HL-60 (cell line): ENCODE measurements at regions not wholly inside any gene's neighbourhood (a gene's known extent, or its start where the extent isn't known, plus 50 kb on each side); places are given as distances from the start of the nearest gene placed in this dataset.
A peak's percentile ranks its signal among the peaks of the same experiment; 100 is the strongest.
"Not testable (repeated sequence)": the region's sequence is repeated elsewhere in the genome, so short reads cannot be mapped to it uniquely, and the experiment has no call there.

ENCODE experiments used
- DNase-seq, 2 experiments: peaks; one replicate each; pipeline ENCODE4 v3.0.0-alpha.2; 2010 to 2020; ENCODE audit warnings: low read depth in 1 of 2, low spot score in 1 of 2
- H3K27ac ChIP-seq: fragments of 250-450 bp; sonication (Bioruptor Pico); replicated peaks from 2 replicates; pipeline ENCODE4 v1.5.1; 2020; ENCODE audit warnings: mild to moderate bottlenecking, moderate library complexity
- H3K27me3 ChIP-seq: fragments of 250-450 bp; sonication (Bioruptor Pico); 2 replicates; pipeline ENCODE4 v1.5.1; 2021; ENCODE audit warnings: mild to moderate bottlenecking, moderate library complexity; ENCODE audit not compliant: insufficient read depth, poor library complexity, severe bottlenecking
- H3K4me3 ChIP-seq: replicated peaks from 2 replicates; pipeline ENCODE4 v1.5.1; 2011; ENCODE audit warnings: mild to moderate bottlenecking, control low read depth, low read length; ENCODE audit not compliant: insufficient read depth
- GABPA ChIP-seq: IDR thresholded peaks from 2 replicates; pipeline ENCODE4 v1.6.1; 2012; ENCODE audit warnings: low read depth
- POLR2AphosphoS5 ChIP-seq: IDR thresholded peaks from 2 replicates; pipeline ENCODE4 v1.6.1; 2012; ENCODE audit warnings: low read depth
- SPI1 ChIP-seq: IDR thresholded peaks from 2 replicates; pipeline ENCODE4 v1.6.1; 2012; ENCODE audit warnings: low read depth, mild to moderate bottlenecking, borderline replicate concordance
- TF ChIP-seq, protein P1 (sequence below): IDR thresholded peaks from one replicate; pipeline ENCODE4 v1.5.1; 2011; ENCODE audit warnings: low read length, control low read depth, inconsistent platforms; ENCODE audit not compliant: insufficient read depth
- TF ChIP-seq, protein P2 (sequence below): IDR thresholded peaks from 2 replicates; pipeline ENCODE4 v1.6.1; 2012; ENCODE audit warnings: low read depth; ENCODE audit not compliant: insufficient replicate concordance

DNA sequence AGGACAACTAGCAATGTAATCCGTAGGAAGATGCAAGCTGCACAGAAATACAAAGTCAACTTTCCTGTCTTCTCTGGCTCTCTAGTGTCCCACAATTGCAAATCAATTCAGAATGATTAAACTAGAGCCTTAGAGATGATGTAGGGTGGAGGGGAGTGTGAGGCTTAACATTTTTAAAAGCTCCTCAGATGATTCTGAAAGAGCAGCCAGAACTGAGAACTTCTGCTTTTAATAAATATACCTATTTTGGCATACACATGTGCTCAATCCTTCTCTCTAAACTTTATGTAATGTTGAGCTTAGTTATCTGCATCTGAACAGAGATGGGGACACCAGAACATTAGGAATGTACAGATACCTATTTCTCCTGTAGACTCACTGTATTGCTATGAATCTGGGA, 139.9 kb upstream of the APC start:
- Histone ChIP-seq H3K27me3 (no peaks in the 10 kb centered on the region), H3K4me3 (no peak overlapping the region), H3K27ac (no peak overlapping the region)
- no peak for TF ChIP-seq POLR2AphosphoS5
- TF ChIP-seq, protein P1, sequence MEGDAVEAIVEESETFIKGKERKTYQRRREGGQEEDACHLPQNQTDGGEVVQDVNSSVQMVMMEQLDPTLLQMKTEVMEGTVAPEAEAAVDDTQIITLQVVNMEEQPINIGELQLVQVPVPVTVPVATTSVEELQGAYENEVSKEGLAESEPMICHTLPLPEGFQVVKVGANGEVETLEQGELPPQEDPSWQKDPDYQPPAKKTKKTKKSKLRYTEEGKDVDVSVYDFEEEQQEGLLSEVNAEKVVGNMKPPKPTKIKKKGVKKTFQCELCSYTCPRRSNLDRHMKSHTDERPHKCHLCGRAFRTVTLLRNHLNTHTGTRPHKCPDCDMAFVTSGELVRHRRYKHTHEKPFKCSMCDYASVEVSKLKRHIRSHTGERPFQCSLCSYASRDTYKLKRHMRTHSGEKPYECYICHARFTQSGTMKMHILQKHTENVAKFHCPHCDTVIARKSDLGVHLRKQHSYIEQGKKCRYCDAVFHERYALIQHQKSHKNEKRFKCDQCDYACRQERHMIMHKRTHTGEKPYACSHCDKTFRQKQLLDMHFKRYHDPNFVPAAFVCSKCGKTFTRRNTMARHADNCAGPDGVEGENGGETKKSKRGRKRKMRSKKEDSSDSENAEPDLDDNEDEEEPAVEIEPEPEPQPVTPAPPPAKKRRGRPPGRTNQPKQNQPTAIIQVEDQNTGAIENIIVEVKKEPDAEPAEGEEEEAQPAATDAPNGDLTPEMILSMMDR: no peak
- no peak for TF ChIP-seq GABPA
- no peak for TF ChIP-seq SPI1
- TF ChIP-seq, protein P2, sequence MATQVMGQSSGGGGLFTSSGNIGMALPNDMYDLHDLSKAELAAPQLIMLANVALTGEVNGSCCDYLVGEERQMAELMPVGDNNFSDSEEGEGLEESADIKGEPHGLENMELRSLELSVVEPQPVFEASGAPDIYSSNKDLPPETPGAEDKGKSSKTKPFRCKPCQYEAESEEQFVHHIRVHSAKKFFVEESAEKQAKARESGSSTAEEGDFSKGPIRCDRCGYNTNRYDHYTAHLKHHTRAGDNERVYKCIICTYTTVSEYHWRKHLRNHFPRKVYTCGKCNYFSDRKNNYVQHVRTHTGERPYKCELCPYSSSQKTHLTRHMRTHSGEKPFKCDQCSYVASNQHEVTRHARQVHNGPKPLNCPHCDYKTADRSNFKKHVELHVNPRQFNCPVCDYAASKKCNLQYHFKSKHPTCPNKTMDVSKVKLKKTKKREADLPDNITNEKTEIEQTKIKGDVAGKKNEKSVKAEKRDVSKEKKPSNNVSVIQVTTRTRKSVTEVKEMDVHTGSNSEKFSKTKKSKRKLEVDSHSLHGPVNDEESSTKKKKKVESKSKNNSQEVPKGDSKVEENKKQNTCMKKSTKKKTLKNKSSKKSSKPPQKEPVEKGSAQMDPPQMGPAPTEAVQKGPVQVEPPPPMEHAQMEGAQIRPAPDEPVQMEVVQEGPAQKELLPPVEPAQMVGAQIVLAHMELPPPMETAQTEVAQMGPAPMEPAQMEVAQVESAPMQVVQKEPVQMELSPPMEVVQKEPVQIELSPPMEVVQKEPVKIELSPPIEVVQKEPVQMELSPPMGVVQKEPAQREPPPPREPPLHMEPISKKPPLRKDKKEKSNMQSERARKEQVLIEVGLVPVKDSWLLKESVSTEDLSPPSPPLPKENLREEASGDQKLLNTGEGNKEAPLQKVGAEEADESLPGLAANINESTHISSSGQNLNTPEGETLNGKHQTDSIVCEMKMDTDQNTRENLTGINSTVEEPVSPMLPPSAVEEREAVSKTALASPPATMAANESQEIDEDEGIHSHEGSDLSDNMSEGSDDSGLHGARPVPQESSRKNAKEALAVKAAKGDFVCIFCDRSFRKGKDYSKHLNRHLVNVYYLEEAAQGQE: no peak
- no peak for DNase-seq

DNA sequence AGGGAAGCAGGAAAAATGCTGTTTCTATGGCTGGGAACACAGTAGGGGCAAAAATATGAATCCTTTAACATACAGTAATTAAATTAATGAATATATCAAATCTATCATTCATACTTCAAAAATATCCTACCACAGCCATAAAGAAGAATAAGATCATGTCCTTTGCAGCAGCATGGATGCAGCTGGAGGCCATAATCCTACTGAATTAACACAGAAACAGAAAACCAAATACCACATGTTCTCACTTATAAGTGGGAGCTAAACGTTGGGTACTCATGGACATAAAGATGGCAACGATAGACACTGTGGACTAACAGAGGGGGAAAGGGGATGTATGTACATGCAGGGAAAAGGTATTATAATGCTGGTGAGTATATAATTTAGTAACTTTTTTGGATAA, 137.2 kb upstream of the APC start:
- DNase-seq, H3K27ac ChIP-seq, H3K27me3 ChIP-seq, H3K4me3 ChIP-seq: not testable (repeated sequence)

DNA sequence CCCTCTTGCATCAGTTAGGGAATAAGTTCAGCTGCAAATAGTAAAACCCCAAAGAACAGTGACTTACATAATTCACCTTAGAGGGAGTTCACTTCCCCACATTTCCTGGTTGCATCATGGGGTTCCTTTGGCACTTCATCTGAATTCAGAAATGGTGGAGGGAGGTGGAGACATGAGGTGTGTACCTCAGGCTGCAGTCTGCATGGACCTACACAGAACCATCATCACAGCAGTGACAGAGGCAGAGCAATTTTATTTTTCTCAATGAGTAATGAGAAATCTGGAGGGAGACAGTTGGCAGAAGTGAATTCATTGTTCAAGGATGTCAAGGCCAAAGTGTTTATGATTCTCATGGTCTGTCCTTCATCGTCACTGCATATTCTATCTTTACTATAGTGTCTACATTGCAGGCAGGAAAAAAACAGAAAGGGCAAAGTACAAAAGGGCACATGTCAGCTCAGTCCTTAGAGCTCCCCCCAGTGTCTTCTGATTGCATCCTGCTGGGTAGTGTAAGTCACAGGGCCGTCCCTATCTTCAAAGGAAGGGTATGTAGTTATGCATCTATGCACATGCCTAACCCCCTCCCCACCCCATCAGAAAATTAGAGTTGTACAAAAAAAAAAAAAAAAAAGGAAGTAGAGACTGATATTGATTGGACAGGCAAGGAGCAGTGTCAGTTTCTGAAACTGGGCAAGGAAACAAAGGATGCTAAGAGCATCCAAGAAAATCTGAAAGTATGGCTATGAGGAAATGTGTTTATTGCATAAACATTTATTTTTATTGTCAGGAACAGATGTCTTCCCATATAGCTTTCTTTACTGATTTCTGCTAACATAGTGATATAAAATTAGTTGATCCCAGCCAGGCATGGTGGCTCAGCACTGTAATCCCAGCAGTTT, 132.7 kb upstream of the APC start:
- Histone ChIP-seq H3K27me3 (no peaks in the 10 kb centered on the region), H3K4me3 (no peak overlapping the region), H3K27ac (no peak overlapping the region)
- TF ChIP-seq GABPA (no peak), POLR2AphosphoS5 (no peak), SPI1 (peak; percentile 36; the same call in 1 of the 2 replicates)
- TF ChIP-seq, protein P2: no peak
- TF ChIP-seq, protein P1: no peak
- DNase-seq: peak; percentile 6 to 18

DNA sequence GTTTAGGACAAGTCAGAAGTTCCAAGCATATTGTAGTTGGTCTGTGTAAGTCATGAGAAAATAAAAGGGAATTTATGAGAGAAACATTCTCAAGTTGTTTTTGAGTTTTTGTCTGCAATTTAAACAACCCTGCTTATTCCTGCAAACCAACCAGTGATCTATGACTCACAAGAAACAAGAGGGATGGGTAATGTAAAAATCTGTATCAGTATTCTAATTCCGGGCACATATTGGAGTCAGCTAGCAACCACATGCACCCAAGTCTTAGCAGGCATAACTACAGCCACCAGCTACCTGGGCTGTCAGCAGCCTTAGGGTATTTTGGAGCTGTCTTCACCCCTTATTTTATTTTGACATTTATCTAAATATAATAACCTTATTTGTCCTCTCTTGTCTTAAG, 128.7 kb upstream of the APC start:
- DNase-seq: no peak
- TF ChIP-seq, protein P1: no peak
- TF ChIP-seq, protein P2: no peak
- TF ChIP-seq GABPA (no peak), POLR2AphosphoS5 (no peak), SPI1 (no peak)
- Histone ChIP-seq H3K4me3 (no peak overlapping the region), H3K27me3 (no peaks in the 10 kb centered on the region), H3K27ac (no peak overlapping the region)
